ENCODE measurements at regions not wholly inside any gene's neighbourhood (a gene's known extent, or its start where the extent isn't known, plus 50 kb on each side); places are given as distances from the start of the nearest gene placed in this dataset.

DNA sequence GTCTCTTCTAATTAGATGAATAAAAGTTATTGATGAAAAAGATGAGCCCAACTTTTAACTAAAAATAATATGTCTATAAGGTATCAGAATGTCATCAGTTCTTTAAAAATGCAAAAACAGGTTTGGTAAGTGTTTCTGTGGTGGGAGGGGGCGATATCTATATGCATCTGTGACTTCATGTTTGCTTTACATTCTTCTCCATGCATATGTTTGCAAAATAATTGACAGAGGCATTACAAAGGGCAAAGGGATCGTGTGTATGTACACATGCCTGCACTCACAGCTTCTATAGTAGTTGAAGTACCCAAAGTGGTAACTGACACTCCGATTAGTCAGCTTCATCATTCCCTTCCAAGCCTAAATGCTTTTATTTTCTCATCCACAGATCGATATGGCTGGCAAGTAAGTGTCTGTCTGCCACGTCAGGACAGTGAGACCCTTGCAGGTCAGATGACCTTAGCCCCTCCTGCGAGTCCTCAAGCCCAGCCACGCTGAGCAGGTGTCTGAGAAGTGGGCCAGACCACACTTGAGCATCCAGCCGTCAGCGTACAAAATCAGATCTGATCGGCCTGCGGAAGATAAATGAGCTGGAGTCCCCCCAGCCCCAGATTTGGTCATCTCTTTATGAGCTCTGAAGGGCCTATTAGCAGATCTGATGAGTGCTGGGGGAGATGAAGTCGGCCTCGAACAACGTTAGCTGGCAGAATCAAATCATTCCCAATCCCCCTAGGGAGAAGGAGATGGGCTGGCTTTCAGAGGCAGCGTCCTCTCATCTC is 369.1 kb downstream of the MAFB start:
- ATAC-seq: no peak
- no peak for DNase-seq

DNA sequence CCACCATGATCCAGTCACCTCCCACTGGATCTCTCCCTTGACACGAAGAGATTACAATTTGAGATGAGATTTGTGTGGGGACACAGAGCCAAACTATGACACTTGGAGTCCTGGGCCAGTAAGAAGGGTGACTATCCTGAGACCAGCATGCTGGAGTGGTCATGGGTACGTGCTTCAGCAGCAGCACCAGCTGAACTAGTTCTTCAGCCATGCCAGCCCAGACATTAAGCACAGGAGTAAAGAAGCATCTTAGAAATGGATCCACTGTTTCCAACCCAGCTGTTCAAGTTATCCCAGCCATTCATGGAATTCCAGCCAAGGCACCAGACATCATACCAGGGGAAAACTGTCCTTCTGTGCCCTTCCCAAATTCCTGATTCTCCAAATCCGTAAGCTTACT is 370.0 kb downstream of the MAFB start:
- DNase-seq (no peak), ATAC-seq (no peak)

DNA sequence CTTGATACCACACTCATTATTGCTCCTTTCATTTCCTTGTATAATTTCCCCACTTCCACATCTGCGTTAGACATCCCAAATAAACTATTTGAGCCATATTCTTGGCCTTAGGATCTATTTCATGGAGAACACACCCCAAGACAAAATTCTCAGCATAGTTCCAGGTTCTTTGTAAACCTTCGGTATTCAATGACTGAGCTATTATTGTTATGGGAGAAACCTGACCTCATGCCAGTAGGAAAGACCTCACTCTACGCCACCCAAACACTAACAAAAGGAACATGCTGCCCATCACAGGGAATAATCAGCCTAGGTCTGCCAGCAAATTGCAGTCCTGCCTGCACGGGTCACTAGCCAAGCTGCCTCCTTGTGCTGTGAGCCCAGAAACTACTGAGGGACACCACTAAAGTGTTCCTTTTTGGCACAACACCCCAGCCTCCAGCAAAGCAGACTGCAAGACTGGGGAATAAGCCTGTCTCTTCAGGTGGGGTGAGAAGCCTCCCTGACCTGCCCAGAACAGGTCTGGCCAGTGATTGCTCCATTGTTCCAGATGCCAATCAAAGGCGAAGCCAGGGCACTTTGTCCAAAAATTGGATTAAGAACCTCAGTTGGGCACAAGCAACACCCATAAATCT is 371.8 kb downstream of the MAFB start:
- ATAC-seq (no peak), DNase-seq (no peak)

DNA sequence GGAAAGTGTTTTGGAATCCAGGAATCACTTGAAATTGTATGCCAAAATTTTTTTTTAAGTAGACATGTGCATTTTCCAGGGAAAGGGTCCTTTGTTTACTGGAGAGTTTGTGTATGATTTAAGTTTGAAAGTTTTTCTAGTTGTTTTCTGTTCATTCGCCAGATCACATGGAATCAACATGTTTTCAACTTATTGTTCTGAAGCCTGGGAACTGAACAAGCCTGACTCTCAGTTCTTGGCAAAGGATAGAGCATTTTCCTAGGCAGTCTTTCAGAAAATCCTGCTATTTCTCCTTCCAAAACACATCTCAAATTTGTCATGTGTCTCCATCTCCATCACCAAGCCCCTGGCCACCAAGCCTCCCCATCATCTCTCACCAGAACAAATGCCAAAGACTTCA is 374.8 kb downstream of the MAFB start:
- no peak for ATAC-seq

DNA sequence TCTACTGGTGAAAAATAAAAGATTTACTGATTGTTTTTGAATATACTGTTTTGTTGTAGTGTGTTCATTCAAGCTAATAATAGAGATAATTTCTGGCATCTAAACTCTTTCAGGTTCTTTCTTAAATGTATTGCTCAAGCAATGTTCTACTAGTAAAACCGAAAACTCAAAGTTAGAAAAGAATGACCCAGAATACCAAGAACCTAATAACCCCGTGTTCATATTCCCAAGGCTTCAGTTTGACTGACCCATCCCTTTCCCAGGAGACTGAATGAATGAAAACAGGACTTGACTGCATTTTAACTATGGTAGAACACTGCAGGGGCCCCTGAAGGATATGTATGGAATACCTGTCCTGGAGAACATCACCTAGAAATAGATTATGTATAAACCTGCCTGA is 375.3 kb downstream of the MAFB start:
- no peak for ATAC-seq
- no peak for DNase-seq

More for the DNA sequence above, 374.8 kb downstream of the MAFB start:
- no peak for DNase-seq

DNA sequence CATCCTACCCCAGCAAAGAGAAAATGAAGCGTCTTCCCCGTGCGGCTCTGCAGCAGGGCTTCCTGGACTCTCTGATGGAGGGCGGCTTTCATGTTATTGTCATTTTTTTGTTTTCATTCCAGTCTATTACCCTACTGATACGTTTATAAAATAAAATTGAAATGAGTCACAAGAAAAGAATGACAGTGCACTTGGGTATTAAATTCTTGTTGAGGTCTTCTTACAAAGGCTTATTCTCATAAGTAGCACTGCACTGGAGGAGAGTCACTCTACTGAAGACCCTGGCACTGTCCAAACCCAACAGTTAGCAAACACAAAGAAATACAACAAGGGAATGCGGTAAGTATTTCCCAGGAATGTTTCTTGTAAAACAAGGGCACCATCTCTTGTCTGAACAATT is 379.3 kb downstream of the MAFB start:
- ATAC-seq (no peak), DNase-seq (no peak)

DNA sequence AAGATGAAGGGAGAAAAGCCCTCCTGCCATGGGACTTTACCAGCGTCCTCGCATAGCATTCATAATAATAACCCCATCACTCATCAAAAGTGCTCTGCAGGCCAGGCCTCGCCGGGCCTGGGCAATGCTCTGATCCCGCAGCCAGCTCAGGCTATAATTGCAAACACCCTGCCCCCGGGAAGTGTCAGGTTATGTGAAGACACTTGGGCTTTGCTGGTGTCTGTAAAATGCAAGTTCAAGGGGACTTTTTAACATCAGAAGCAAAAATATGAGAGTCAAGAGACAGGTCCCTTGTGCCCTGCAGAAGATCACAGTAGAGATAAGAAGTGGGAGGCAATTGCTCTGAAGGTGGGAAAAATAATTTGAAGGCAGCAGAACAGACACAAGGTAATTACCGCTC is 381.0 kb downstream of the MAFB start:
- no peak for ATAC-seq
- no peak for DNase-seq

DNA sequence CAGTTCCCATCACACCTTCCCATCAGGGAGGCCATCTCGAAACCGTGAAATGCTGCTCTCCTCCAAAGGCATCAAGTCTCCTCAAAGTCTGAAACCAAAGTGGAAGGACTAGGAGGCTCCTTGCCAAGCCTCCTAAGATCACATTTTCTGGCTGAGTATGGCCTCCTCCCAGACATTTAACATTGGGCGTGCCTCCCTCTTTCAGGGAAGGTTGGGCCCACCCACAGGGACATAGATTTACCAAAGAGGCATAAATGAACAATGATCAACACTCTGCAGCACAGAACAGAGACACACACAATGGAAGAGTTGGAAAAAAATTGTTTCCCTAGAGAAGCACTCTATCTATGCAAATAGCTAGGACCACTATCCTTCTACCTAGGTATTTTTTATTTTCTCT is 381.8 kb downstream of the MAFB start:
- ATAC-seq (no peak), DNase-seq (no peak)

DNA sequence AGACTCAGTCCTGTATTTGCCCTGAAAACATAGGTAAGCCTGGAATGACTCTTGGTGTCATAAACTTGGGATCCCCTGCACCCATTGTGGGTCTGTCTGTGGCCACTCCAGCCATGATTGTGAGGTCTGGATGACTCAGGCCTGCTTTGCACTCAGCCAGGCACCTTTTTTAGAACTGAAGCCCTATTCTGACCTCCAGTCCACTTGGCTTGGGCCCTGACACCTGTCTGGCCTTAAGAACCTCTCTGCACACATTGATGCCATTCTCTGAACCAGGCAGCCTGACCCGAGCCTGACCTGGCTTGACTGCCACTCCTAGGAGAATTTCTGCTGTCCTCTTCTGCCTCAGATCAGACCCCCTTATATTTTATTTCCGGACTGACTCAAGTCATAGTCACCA is 383.7 kb downstream of the MAFB start:
- no peak for ATAC-seq
- no peak for DNase-seq

DNA sequence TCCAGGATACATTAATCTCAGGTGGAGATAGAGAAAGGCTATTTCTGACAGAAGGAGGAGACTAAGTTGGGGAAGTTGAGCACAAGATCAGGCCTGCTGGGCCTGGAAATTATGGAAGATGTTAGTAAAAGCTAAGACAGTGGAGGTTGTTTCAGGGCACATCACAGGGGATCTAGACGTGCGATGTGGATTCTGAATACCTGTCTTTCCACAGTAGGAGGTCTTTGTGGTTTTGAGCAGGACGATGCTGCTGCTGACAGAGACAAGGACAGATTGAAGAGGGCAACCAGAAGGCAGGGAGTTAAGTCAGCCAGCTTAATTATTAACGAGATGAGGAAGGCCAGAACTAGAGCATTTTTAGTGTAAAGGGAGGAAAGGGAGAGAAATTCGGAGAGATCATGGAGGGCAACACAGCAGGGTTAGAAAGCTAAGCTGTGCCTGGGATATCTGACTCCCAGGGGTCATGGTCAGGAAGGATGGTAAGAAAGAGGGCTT is 384.9 kb downstream of the MAFB start:
- ATAC-seq: no peak
- no peak for DNase-seq

DNA sequence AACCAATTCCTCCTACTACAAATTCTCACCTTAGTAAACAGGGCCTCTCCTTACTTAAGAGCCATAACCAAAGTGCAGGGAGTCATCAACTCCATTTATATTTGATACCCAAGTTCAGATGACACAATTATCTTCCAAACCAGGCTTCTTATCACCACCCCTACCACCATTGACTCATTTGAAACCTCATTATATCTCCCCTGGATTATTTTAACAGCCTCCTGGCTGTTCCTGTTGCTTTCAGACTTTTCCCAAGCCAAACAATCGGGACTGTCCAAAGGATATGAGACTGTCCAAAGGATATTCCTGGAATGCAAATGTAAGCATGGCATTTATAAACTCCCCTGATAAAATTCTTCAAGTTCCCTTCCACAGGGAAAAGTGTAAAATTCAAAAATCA is 394.3 kb downstream of the MAFB start:
- ATAC-seq (no peak), DNase-seq (no peak)

DNA sequence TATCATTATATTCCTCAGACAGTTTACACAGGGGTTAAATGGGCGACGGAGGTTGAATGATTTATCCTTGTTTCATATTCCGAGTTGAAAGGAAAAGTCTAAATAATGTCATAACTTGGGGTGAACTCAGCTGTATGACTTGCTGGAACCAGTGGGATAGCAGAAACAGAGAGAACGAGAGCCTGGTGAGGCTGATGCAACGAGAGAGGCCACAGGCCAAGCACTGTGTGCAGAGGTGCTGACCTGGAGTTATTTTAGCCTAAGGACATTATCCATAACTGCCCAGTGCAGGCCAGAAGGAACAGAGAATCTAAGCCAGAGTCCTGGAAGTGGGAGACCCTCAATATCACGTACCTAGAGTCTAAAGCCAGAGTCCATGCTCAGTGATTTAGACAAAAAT is 394.9 kb downstream of the MAFB start:
- DNase-seq (no peak), ATAC-seq (no peak)

DNA sequence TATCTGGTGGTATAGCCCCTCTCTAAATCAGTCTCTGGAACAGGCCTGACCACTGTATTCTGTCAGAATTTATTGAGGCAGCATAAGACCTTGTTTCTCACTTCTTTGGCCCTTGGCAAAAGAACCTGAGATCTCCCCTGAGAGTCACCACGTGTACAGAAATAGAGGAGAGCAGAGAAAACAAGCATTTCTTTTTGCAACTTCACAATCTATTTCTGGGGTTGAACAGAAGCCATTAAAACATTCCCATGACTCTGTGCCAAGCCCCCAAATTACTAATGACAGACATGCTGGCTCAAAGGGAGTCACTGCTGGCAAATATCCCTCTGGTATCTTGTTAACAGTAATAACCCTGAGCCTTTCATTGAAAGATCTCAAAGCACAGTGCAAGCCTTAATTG is 395.3 kb downstream of the MAFB start:
- ATAC-seq: no peak
- no peak for DNase-seq

DNA sequence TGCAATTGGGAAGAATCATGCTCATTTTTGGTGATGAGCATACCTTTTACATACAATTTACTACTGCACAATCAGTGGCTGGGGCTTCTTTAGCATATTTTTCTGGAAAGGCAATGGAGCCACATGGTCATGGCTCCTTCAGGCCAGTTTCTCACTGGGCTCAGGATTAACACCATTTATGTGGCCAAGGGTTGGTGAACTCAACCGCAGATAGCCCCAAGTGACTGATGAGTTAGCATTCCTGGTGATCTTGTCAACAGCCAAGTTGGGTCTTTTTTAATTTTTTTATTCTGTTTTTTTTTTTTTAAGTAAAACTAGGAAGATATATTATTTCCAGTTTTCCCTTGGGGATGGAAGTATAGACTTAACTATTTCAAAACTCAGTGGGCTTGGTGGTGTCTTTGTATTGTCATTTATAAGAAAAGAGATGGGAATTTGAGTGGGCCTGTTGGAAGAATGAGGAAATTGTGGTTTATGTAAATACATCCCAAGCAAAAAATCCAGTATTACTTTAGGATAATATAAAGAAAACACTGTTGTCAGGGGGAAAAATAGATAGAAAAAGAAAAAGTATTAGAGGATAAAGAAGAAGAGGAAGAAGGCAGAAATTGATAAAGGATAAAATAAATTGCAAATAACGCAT is 397.4 kb downstream of the MAFB start:
- DNase-seq (no peak), ATAC-seq (no peak)

DNA sequence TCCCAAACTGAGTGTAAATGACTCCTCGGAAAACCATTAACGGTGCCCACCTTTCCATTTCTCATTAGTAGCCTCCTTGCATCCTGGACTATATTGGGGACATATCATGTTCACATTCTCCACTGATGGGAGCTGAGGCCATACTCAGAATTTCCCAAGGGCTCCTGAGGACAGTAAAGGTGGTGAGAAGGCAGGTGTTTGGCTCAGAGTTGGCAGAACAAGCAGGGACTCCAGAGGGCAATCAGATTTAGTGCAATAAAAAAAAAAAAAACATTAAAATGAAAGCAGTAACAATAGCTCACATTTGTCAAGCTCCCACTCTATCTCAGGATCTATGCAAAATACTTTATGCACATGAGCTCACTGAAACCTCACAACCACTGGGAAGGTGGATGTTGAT is 401.4 kb downstream of the MAFB start:
- ATAC-seq (no peak), DNase-seq (no peak)

DNA sequence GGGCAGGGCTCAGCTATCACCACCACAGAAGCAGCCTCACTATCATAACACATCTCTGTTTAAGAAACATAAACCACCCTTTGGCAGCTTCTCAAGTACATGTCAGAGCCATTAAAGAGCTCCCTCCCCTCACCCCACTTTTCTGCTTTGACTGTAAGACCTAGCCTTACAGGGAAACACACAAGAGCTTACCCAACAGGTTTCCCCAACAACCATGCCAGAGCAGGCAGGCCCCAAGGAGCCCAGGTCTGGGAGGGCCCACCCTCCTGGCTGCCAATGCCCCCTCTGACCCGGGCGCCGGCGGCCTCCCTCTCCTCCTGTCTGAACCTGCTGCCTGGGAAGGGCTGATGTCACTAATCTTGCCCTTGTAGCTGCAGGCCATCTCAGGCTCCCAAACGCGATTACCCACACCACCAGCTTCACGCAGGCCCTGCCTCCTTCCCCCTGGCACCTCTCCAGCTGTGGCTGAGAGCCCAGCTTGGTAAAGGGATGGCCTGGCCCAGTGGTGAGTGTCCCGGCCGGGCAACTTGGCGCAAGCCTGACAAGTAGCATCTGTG is 402.0 kb downstream of the MAFB start:
- no peak for DNase-seq
- ATAC-seq: no peak

DNA sequence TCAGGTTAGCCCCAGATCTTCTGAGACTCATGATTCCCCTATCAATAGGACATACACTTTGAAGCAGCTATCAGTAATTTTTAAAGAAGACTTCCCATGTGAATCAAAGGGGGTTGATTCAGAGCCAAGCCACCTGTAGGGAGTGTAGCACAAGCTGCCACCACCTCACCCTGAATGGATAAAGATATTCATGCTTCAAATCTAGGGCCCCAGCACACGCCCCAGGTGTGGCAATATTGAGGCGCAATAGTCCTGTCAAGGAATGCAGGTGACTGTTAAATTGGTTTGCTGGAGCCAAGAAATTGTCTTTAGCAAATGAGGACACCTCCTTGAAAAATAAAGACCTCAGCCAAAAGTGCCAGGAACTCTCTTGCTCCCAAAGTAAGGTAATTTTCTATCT is 404.4 kb downstream of the MAFB start:
- DNase-seq (no peak), ATAC-seq (no peak)

DNA sequence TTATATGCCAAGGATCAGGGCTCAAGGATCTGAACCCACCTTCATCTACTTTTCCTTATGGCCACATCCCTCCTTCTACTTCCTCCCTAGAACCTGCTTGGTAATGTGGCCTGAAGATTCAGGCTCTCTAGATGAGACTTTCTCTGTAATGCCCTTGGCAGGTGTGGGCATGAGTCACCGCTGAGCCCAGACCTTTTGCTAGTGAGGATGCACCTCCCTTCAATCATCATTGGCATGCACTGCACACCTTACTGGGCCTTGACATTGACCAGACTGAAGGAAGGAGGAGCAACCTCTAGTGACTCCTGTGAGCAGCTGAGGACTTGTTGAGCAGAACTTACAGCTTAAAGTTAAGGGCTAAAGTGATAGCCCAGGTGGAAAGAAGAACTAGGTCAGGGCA is 405.3 kb downstream of the MAFB start:
- DNase-seq: no peak
- ATAC-seq: no peak

DNA sequence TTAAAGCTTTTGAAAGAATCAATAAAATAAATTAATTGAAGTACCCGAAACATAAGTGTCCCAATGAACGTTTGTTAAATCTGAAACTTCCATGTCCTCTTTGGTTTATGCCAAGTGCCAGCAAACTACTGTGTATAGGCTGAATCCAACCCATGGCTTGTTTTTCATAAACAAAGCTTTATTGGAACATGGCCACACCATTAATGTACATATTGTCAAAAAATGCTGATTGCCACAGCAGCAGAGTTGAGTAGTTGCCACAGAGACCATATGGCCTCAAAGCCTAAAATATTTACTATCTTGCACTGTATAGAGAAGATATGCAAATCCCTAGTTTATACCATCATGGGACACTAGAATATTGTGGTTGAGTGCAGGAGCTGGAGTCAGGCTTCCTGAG is 406.1 kb downstream of the MAFB start:
- no peak for ATAC-seq
- DNase-seq: no peak

DNA sequence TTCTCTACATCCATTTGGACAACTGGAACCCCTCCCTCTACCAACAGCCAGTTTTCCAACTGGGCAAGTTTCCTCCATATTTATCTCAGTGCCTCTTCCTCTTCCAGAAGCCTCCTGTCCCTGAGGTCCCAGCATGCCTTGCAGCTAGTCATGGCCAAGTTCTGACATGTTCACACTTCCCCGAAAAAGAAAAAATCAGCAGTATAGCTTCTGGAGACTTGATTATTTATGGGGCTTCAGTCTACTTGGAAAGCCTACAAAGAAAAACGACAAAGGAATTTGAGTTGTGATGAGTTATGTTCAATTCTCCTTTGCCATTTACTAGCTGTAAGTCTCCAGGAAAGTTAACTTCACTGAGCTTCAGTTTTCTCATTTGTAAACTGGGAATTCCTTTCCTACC is 406.5 kb downstream of the MAFB start:
- DNase-seq: no peak
- ATAC-seq: no peak

DNA sequence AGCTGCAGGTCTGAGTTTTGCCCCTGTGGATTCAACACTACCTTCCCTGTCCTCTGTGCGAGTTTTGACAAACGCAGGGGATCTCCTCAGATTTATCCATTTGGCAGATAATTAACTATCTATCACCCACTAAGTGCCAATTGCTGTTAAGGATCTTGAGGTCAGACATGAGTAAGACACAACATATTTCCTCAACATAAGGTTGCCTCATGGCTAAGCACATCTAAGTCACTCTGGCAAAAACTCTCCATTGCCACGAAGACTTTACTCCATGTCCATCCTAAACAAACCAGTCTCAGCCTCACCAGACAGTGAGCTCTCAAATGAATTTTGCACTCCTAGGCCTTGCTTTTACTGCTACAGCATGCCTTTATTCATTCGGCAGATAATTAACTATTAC is 408.4 kb downstream of the MAFB start:
- ATAC-seq (no peak), DNase-seq (no peak)

DNA sequence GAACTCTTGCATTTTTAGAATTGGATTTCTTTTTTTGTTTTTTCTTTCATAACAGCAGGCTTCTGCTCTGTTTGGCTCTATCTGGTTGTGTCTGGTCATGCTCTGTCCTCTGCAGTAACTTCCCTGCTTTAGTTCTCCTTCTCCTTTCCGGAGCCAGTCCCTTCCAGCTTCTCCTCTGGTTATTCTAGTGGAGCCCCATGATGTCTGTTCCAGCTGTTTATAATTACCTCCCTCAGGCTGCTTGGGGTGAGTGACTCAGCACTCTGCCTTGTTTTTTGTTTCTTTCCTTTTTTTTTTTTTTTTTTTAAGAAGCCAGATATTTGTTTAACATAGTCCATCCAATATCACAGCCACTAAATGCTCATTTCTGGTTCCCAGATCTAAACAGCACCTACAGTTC is 409.6 kb downstream of the MAFB start:
- ATAC-seq (no peak), DNase-seq (no peak)

DNA sequence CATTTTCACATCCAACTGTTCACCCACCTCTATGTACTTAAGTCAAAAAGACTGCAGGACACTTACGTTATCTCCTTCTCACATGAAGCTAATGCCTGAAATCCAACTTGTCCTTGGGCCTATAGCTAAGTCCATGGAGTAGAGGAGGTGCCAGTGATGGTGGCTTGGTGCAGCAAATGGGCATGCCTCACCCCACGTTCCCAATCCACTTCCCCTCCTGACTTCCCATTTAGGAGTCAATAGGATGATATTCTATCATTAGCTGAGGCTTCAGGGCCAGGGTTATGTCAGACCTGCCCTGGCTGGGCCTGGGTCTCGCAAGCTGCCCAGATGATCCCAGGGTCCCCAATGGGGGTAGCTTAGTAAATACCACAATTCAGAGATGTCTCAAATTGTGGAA is 410.4 kb downstream of the MAFB start:
- DNase-seq (no peak), ATAC-seq (no peak)
